GM10248 (cell line): ENCODE measurements at regions not wholly inside any gene's neighbourhood (a gene's known extent, or its start where the extent isn't known, plus 50 kb on each side); places are given as distances from the start of the nearest gene placed in this dataset.

Experiments used
- CTCF ChIA-PET: fragments of 300-600 bp; sonication (Branson Sonifier 250); formaldehyde crosslinking; extraction: SDS; loops from one replicate; lab custom pipeline; 2021; ENCODE audit warnings: antibody characterized with exemption; lab: Yijun Ruan, JAX
- POLR2A ChIA-PET: fragments of 350-650 bp; sonication (Branson Sonifier 250); formaldehyde crosslinking; extraction: SDS; loops from one replicate; lab custom pipeline; 2020; ENCODE audit warnings: antibody characterized with exemption; lab: Yijun Ruan, JAX
- DNase-seq: peaks from one replicate; pipeline ENCODE4 v3.0.0; 2012; ENCODE audit errors: extremely low spot score
- CTCF ChIP-seq: IDR thresholded peaks from 2 replicates; pipeline ENCODE4 v1.5.1; 2012; ENCODE audit warnings: mild to moderate bottlenecking, low read depth; ENCODE audit errors: extremely low read depth, missing control alignments, control extremely low read depth

- TF ChIP-seq CTCF = no peak
- ChIA-PET CTCF (no interaction called here), POLR2A (no interaction called here)
- no peak for DNase-seq
These were observed 125.6 kb upstream of the TTC29 start for GRCh38 chr4:147071209-147071740.

- ChIA-PET POLR2A (no interaction called here), CTCF (interaction anchor here (1.0 to 2.0 kb wide), 4 partner anchors 9 to 24 kb away, joined by 3 to 5 read pairs (median 4); no protein-coding TSS in a partner anchor)
- no peak for TF ChIP-seq CTCF
- DNase-seq = no peak
These were observed 130.5 kb upstream of the TTC29 start for GRCh38 chr4:147076179-147076578.

- CTCF ChIA-PET = interaction anchor here (1.0 to 2.0 kb wide), 5 partner anchors 9 to 23 kb away, joined by 3 to 5 read pairs (median 4); no protein-coding TSS in a partner anchor
These were observed 131.1 kb upstream of the TTC29 start for GRCh38 chr4:147076728-147077127.

GRCh38 chr4:147078362-147078761 lies 132.7 kb upstream of the TTC29 start:
- CTCF ChIA-PET = no interaction called here
- no peak for DNase-seq
- no peak for TF ChIP-seq CTCF
- POLR2A ChIA-PET = no interaction called here

More at GRCh38 chr4:147076728-147077127, 131.1 kb upstream of the TTC29 start:
- no peak for TF ChIP-seq CTCF
- no peak for DNase-seq
- POLR2A ChIA-PET = no interaction called here

- DNase-seq = no peak
- CTCF ChIA-PET = no interaction called here
- no peak for TF ChIP-seq CTCF
- POLR2A ChIA-PET = no interaction called here
These were observed 133.4 kb upstream of the TTC29 start for GRCh38 chr4:147078875-147079658.

- no peak for DNase-seq
- POLR2A ChIA-PET = no interaction called here
- CTCF ChIA-PET = interaction anchor here (1.0 kb wide), 1 partner anchor 12 kb away, joined by 3 read pairs; no protein-coding TSS in a partner anchor
- no peak for TF ChIP-seq CTCF
These were observed 139.2 kb upstream of the TTC29 start for GRCh38 chr4:147084861-147085260.
